Sigmoid colon (tissue), 6 donors: ENCODE measurements at regions not wholly inside any gene's neighbourhood (a gene's known extent, or its start where the extent isn't known, plus 50 kb on each side); places are given as distances from the start of the nearest gene placed in this dataset.
A peak's percentile ranks its signal among the peaks of the same experiment; 100 is the strongest.

Experiments
- DNase-seq: peaks from one replicate; pipeline ENCODE4 v3.0.0-alpha.2; 2019
- H3K27ac ChIP-seq, 4 donors: fragments of 200-600 bp; sonication (generic); one replicate each; pipeline ENCODE4 v1.5.1; 2016 to 2019; ENCODE audit warnings: mild to moderate bottlenecking in 1 of 4
- H3K27me3 ChIP-seq, 3 donors: fragments of 200-600 bp; sonication (generic); one replicate each; pipeline ENCODE4 v1.5.1; 2019; ENCODE audit warnings: mild to moderate bottlenecking in 1 of 3
- H3K36me3 ChIP-seq, 4 donors: fragments of 200-600 bp; sonication (generic); one replicate each; pipeline ENCODE4 v1.5.1; 2016 to 2019
- H3K4me1 ChIP-seq, 4 donors: fragments of 200-600 bp; sonication (generic); one replicate each; pipeline ENCODE4 v1.5.1; 2017 to 2019
- H3K4me3 ChIP-seq, 4 donors: fragments of 200-600 bp; sonication (generic); one replicate each; pipeline ENCODE4 v1.5.1; 2017 to 2019; ENCODE audit warnings: mild to moderate bottlenecking in 2 of 4, moderate library complexity in 1 of 4
- H3K9me3 ChIP-seq, 4 donors: fragments of 200-600 bp in 3 of 4; sonication (generic) in 3 of 4; one replicate each; pipeline versions ENCODE4 v1.5.1 to v1.6.1; 2013 to 2019
- CTCF ChIP-seq, 4 experiments: fragments of 450-650 bp in 3 of 4; fragments of 200-600 bp in 1 of 4; IDR thresholded peaks; one replicate each; pipeline ENCODE4 v1.5.1; 2016 to 2019; ENCODE audit warnings: antibody characterized with exemption in 4 of 4, mild to moderate bottlenecking in 3 of 4, moderate library complexity in 2 of 4
- EP300 ChIP-seq, 4 donors: sonication (generic); formaldehyde crosslinking; IDR thresholded peaks; one replicate each; pipeline ENCODE4 v1.6.1; 2017; ENCODE audit warnings: antibody characterized with exemption in 4 of 4
- POLR2A ChIP-seq, 2 donors: fragments of 450-650 bp; IDR thresholded peaks; one replicate each; pipeline ENCODE4 v1.6.1; 2016; ENCODE audit warnings: antibody characterized with exemption in 2 of 2, mild to moderate bottlenecking in 2 of 2, moderate library complexity in 2 of 2
- POLR2AphosphoS5 ChIP-seq, 4 donors: sonication (generic); formaldehyde crosslinking; IDR thresholded peaks; one replicate each; pipeline ENCODE4 v1.6.1; 2017; ENCODE audit warnings: antibody characterized with exemption in 4 of 4
- WGBS, 2 donors: extraction: QIAGEN DNeasy Blood & Tissue Kit; methylation state at CpG; one replicate each; pipeline ENCODE4 v1.1.7; 2013; 5-methylcytosine and 5-hydroxymethylcytosine counted together
- intact Hi-C: fragments of 100-400 bp; cut with DNase I; formaldehyde crosslinking; loops from one replicate; pipeline ENCODE4 v1.15.1; 2023
- donor health status: healthy with polysubstance abuse.
- donor health status: healthy.

GRCh38 chr13:85853161-85853894 is 54.1 kb upstream of the SLITRK6 start:
- H3K27me3 ChIP-seq = no peaks in the 10 kb centered on the region
- no peak overlapping the region for H3K27ac ChIP-seq
- H3K9me3 ChIP-seq = peaks cover 0 to 4% (median 2%) of the 10 kb centered on the region in 4 donors
- H3K4me1 ChIP-seq = no peaks in the 10 kb centered on the region
- TF ChIP-seq CTCF (IDR thresholded peaks at IDR 0.05) (no peak), POLR2AphosphoS5 (IDR thresholded peaks at IDR 0.05) (no peak), EP300 (IDR thresholded peaks at IDR 0.05) (no peak), POLR2A (IDR thresholded peaks at IDR 0.05) (no peak)
- no peak overlapping the region for H3K4me3 ChIP-seq
- H3K36me3 ChIP-seq = no peaks in the 10 kb centered on the region
- DNase-seq = peak; percentile 54
- 67 to 72% methylated on average over 8 of the region's 8 CpGs for WGBS, 2 donors
- intact Hi-C loops = no loop called here
